ENCODE measurements at regions not wholly inside any gene's neighbourhood (a gene's known extent, or its start where the extent isn't known, plus 50 kb on each side); places are given as distances from the start of the nearest gene placed in this dataset.

GRCh38 chr16:73122604-73123391 is 74.9 kb upstream of the ZFHX3 start:
- Mint-ChIP-seq H3K27me3 (peaks cover 2% of the 10 kb centered on the region), H3K4me3 (no peak overlapping the region), H3K4me1 (ENCODE audit: low read depth) (peaks cover 9% of the 10 kb centered on the region), H3K27ac (peak overlapping the region; percentile 56), H3K36me3 (ENCODE audit: low read depth) (no peaks in the 10 kb centered on the region), H3K9me3 (peaks cover 2% of the 10 kb centered on the region)
- DNase-seq (peak; percentile 23), ATAC-seq (peak; percentile 95)
- no peak for TF ChIP-seq CTCF (IDR thresholded peaks at IDR 0.05)
- intact Hi-C loops (cut with micrococcal nuclease), result no loop called here
- CTCF ChIA-PET, result no interaction called here
- POLR2A ChIA-PET, result no interaction called here

GRCh38 chr16:73116576-73116975 is 68.6 kb upstream of the ZFHX3 start:
- no peak overlapping the region for H3K4me3 Mint-ChIP-seq
- intact Hi-C loops (cut with micrococcal nuclease), result no loop called here
- H3K27ac Mint-ChIP-seq, result no peak overlapping the region
- no peak for TF ChIP-seq CTCF (IDR thresholded peaks at IDR 0.05)
- H3K9me3 Mint-ChIP-seq, result peaks cover 8% of the 10 kb centered on the region
- ChIA-PET CTCF (no interaction called here), POLR2A (no interaction called here)
- ATAC-seq (no peak), DNase-seq (no peak)
- H3K36me3 Mint-ChIP-seq (ENCODE audit: low read depth), result no peaks in the 10 kb centered on the region
- H3K4me1 Mint-ChIP-seq (ENCODE audit: low read depth), result no peaks in the 10 kb centered on the region
- H3K27me3 Mint-ChIP-seq, result peaks cover 1% of the 10 kb centered on the region

GRCh38 chr16:73113336-73113735 is 65.4 kb upstream of the ZFHX3 start:
- DNase-seq (no peak), ATAC-seq (no peak)
- intact Hi-C loops (cut with micrococcal nuclease), result no loop called here
- ChIA-PET CTCF (no interaction called here), POLR2A (no interaction called here)
- H3K9me3 Mint-ChIP-seq, result peaks cover 8% of the 10 kb centered on the region
- no peak overlapping the region for H3K4me3 Mint-ChIP-seq
- H3K4me1 Mint-ChIP-seq (ENCODE audit: low read depth), result no peaks in the 10 kb centered on the region
- peaks cover 1% of the 10 kb centered on the region for H3K27me3 Mint-ChIP-seq
- no peak overlapping the region for H3K27ac Mint-ChIP-seq
- TF ChIP-seq CTCF (IDR thresholded peaks at IDR 0.05), result no peak
- no peaks in the 10 kb centered on the region for H3K36me3 Mint-ChIP-seq (ENCODE audit: low read depth)

- no peaks in the 10 kb centered on the region for H3K9me3 Mint-ChIP-seq
These were observed 60.5 kb upstream of the ZFHX3 start for GRCh38 chr16:73108195-73108963.

More at GRCh38 chr16:73108195-73108963, 60.5 kb upstream of the ZFHX3 start:
- no peak for TF ChIP-seq CTCF (IDR thresholded peaks at IDR 0.05)
- no peak overlapping the region for H3K4me3 Mint-ChIP-seq
- no peak for DNase-seq
- H3K4me1 Mint-ChIP-seq (ENCODE audit: low read depth), result no peaks in the 10 kb centered on the region
- no peak overlapping the region for H3K27ac Mint-ChIP-seq
- ChIA-PET POLR2A (interaction anchor here (0.6 kb wide), 1 partner anchor 441 kb away, joined by 6 read pairs; no protein-coding TSS in a partner anchor), CTCF (no interaction called here)
- no peak for ATAC-seq
- intact Hi-C loops (cut with micrococcal nuclease), result no loop called here
- H3K27me3 Mint-ChIP-seq, result peaks cover 1% of the 10 kb centered on the region
- no peaks in the 10 kb centered on the region for H3K36me3 Mint-ChIP-seq (ENCODE audit: low read depth)
